SJCRH30 (cell line): ENCODE measurements at regions not wholly inside any gene's neighbourhood (a gene's known extent, or its start where the extent isn't known, plus 50 kb on each side); places are given as distances from the start of the nearest gene placed in this dataset.

Experiments
- DNase-seq, 2 experiments: peaks; one replicate each; pipeline ENCODE4 v3.0.0-alpha.2; 2015 to 2020
- H3K27ac ChIP-seq: fragments of 250-450 bp; sonication (Bioruptor Pico); 2 replicates; pipeline ENCODE4 v1.5.1; 2020; ENCODE audit warnings: mild to moderate bottlenecking, moderate library complexity
- H3K27me3 ChIP-seq: fragments of 250-450 bp; sonication (Bioruptor Pico); 2 replicates; pipeline ENCODE4 v1.5.1; 2020; ENCODE audit warnings: mild to moderate bottlenecking, moderate library complexity
- H3K36me3 ChIP-seq: fragments of 250-450 bp; sonication (Bioruptor Pico); 2 replicates; pipeline ENCODE4 v1.5.1; 2020; ENCODE audit warnings: mild to moderate bottlenecking, moderate library complexity
- H3K4me1 ChIP-seq: fragments of 250-450 bp; sonication (Bioruptor Pico); 2 replicates; pipeline ENCODE4 v1.5.1; 2020; ENCODE audit warnings: mild to moderate bottlenecking, moderate library complexity
- H3K4me3 ChIP-seq: fragments of 250-450 bp; sonication (Bioruptor Pico); 2 replicates; pipeline ENCODE4 v1.5.1; 2020; ENCODE audit warnings: mild to moderate bottlenecking, moderate library complexity
- H3K9me3 ChIP-seq: fragments of 250-450 bp; sonication (Bioruptor Pico); replicated peaks from 2 replicates; pipeline ENCODE4 v1.5.1; 2020; ENCODE audit warnings: mild to moderate bottlenecking, moderate library complexity

DNA sequence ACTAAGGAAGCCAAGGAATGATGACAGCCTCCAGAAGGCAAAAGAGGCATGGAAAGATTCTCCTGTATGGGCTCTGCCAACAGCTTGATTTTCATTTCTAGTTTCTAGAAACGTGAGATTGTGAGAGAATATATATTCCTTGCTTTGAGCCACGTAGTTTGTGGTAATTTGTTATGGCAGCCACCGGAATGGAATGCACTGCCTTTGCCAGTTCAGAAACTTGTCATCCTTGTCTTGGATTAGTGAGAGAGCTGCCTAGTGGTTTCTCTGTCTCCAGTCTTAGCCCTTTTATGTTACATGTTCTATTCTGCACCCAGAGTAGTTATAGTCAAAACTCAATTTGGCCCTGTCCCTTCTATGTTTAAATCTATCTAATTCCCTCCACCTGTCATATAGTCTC is 216.0 kb upstream of the PTGFR start:
- DNase-seq = no peak
- no peaks in the 10 kb centered on the region for H3K9me3 ChIP-seq
- no peak overlapping the region for H3K4me3 ChIP-seq
- peaks cover 3% of the 10 kb centered on the region; the same call in 1 of the 2 replicates for H3K4me1 ChIP-seq
- no peaks in the 10 kb centered on the region for H3K36me3 ChIP-seq
- H3K27me3 ChIP-seq = no peaks in the 10 kb centered on the region
- H3K27ac ChIP-seq = no peak overlapping the region

DNA sequence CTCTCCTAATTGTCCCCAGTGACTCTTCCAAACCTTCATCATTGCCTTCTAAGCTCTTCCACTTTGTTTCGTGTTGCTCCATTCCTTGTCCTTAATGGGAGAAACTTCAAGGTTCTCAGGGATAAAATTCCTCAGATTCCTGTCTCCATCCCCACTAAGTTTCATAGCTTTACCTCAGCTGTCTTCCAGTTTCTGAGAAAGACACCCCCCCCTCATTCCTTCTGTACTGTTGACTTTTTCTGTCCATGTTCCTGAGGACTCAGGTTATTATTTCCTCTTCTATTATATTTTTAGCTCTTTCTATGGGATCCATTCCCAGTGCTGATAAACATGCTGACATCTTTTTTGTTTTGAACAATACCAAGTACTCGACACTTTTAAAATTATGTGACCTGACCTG is 215.3 kb upstream of the PTGFR start:
- Histone ChIP-seq H3K36me3 (no peaks in the 10 kb centered on the region), H3K27ac (no peak overlapping the region), H3K4me1 (peaks cover 3% of the 10 kb centered on the region; the same call in 1 of the 2 replicates), H3K27me3 (no peaks in the 10 kb centered on the region), H3K4me3 (no peak overlapping the region), H3K9me3 (no peaks in the 10 kb centered on the region)
- no peak for DNase-seq

DNA sequence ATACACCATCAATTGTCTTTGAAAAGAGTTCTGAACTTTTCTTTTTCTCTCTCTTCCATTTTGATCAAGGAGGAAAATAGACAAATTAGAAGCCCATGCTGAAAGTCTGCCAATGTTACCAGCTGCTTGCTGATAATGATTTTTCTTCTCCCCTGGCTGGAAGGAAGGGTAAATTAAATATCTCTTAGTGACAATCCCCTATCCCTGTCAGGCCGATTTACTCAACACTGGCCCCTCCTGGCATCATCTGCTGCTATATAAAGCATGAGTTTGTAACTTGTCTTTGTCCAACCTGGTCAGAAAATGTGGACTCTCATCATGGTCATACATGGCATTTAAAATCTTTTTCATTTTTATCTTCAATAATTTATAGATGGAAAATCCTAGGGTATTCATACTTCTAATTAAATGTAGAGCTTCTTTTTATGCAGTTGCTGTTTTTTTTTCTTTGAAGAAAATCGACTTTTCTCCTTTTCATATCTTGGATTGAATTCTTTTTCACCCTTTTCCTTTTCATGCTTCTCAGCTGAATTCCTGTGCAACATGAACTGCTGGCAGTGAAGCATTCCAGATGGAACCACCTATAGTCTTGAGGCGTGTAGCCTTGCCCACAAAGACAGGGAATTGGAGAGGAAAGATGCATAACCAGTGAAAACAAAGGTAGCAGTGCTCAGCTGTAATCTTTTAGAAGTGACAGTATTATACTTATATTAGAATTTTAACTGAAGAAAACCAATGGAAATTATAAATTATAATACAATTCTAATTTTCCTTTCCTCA is 214.7 kb upstream of the PTGFR start:
- Histone ChIP-seq H3K4me3 (no peak overlapping the region), H3K9me3 (no peaks in the 10 kb centered on the region), H3K36me3 (no peaks in the 10 kb centered on the region), H3K27ac (no peak overlapping the region), H3K4me1 (peaks cover 3% of the 10 kb centered on the region; the same call in 1 of the 2 replicates), H3K27me3 (no peaks in the 10 kb centered on the region)
- DNase-seq = no peak

DNA sequence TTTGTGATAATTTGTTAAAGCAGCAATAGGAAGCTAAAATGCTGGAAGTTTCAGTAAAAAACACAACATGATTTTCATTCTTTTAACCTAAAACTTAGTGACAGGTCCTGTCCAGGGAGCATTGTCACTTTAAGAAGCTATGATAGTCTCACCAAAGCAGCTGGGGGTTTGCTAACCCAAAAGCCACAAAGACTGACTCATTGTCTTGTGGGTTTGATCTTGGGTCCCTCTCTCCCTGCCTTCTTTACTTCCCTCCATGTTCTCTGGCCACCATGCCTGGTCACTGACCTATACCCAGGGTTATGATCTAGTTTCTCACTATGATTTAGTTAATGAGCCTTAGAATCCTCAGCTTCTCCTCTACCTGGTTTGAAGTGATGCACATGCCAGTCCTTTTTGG is 213.5 kb upstream of the PTGFR start:
- DNase-seq = peak in 1 of 2 experiments; percentile 35
- H3K27me3 ChIP-seq = no peaks in the 10 kb centered on the region
- no peak overlapping the region for H3K27ac ChIP-seq
- H3K9me3 ChIP-seq = no peaks in the 10 kb centered on the region; the same call in 1 of the 2 replicates
- H3K4me1 ChIP-seq = peaks cover 3% of the 10 kb centered on the region; the same call in 1 of the 2 replicates
- H3K4me3 ChIP-seq = no peak overlapping the region
- H3K36me3 ChIP-seq = no peaks in the 10 kb centered on the region

DNA sequence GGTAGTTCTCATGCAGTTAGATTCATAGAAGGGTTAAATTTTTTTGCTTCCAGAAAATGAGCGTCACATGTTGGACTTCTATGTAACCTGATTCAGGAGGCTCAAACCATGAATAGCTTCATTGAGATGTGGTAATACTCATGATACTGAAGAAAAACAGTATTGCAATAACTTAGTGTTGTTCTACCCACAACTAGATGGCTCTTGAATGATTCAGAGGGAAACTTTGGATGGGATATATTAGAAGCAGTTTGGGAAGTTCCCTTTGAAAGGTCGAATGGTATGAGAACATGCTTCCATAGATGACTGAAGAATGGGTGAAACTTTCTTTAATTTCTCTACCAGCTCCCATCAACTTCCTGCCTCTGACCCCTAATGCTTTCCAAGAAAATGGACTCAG is 211.7 kb upstream of the PTGFR start:
- no peak overlapping the region for H3K4me3 ChIP-seq
- no peaks in the 10 kb centered on the region for H3K27me3 ChIP-seq
- DNase-seq = peak in 1 of 2 experiments; percentile 4
- H3K27ac ChIP-seq = no peak overlapping the region
- H3K9me3 ChIP-seq = no peaks in the 10 kb centered on the region; the same call in 1 of the 2 replicates
- H3K4me1 ChIP-seq = peaks cover 3% of the 10 kb centered on the region; the same call in 1 of the 2 replicates
- H3K36me3 ChIP-seq = no peaks in the 10 kb centered on the region

DNA sequence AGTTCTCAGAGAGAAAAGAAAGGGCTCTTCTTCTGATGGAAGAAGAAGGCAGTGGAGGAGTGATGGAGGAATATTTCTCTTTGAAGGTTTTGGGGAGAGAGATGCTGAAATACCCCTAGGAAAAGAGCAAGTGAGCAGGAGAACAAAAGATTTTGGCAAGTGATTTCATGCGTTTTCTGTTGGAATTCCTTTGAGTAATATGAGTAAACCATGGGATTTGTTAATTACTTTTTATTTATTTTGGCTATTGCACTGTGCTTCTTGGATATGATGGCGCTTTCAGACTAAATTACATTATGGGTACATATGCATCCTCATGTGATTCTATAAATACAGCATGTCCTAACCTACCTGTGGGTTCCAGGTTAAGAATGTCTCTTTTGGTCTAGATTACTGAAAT is 210.1 kb upstream of the PTGFR start:
- no peak for DNase-seq
- H3K27me3 ChIP-seq = no peaks in the 10 kb centered on the region

DNA sequence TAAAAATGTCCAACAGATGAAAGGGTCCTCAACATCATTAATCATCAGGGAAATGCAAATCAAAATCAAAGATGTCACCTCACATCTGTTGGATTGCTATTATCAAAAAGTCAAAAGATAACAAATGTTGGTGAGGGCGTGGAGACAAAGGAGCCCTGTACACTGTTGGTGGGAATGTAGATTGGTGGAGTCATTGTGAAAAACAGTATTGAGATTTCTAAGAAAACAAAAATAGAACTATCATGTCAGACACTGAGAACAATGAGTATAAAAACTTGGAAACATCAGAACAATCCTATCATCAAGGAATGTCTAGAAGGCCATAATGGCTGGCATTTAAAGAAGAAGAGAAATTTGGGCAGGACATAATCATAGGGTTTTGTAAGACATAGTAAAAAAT is 209.2 kb upstream of the PTGFR start:
- no peak for DNase-seq
- H3K27ac ChIP-seq = no peak overlapping the region

More for the DNA sequence above, 210.1 kb upstream of the PTGFR start:
- H3K4me3 ChIP-seq = no peak overlapping the region
- H3K27ac ChIP-seq = no peak overlapping the region
- no peaks in the 10 kb centered on the region; the same call in 1 of the 2 replicates for H3K9me3 ChIP-seq
- peaks cover 3% of the 10 kb centered on the region; the same call in 1 of the 2 replicates for H3K4me1 ChIP-seq
- H3K36me3 ChIP-seq = no peaks in the 10 kb centered on the region

DNA sequence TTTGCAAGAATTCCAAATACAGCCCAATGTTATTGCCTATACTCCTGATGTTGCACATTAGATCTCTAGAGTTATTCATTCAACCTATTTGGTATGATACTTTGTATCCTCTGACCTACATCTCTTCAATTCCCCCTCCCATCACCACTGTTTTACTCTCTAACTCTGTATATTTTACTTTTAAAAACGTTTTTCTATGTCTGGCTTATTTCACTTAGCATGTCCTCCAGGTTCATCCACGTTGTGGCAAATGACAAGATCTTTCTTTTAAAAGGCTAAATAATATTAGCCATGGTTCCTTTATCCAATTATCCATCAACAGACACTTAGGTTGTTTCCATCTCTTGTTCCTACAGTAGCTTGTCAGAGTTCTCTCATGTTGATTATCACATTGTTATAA is 207.1 kb upstream of the PTGFR start:
- Histone ChIP-seq H3K27ac (no peak overlapping the region), H3K4me1 (no peaks in the 10 kb centered on the region), H3K4me3 (no peak overlapping the region), H3K36me3 (no peaks in the 10 kb centered on the region), H3K27me3 (no peaks in the 10 kb centered on the region), H3K9me3 (no peaks in the 10 kb centered on the region; the same call in 1 of the 2 replicates)
- DNase-seq = no peak

More for the DNA sequence above, 209.2 kb upstream of the PTGFR start:
- no peak overlapping the region for H3K4me3 ChIP-seq
- H3K9me3 ChIP-seq = no peaks in the 10 kb centered on the region; the same call in 1 of the 2 replicates
- H3K36me3 ChIP-seq = no peaks in the 10 kb centered on the region
- H3K27me3 ChIP-seq = no peaks in the 10 kb centered on the region
- peaks cover 3% of the 10 kb centered on the region; the same call in 1 of the 2 replicates for H3K4me1 ChIP-seq

DNA sequence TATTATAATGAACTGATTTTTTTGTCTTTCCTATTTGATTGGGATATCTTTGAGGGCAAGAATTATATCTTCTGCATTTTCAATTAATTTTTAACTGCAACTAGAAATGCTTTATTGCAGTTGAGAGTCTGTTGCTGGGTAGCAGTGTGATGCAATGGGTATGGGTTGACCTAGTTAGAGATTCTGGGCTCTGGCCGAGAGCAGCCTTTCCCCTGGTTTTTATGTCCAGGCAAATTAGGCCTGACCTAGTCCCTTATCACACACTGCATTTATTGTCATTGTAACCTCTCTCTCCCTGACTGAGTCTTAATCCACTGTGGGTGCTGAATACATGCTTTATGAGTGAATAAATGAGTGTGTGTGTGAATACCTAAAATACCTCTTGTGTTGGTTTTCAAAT is 206.4 kb upstream of the PTGFR start:
- Histone ChIP-seq H3K27ac (no peak overlapping the region), H3K27me3 (no peaks in the 10 kb centered on the region), H3K4me1 (no peaks in the 10 kb centered on the region), H3K36me3 (no peaks in the 10 kb centered on the region), H3K4me3 (no peak overlapping the region), H3K9me3 (no peaks in the 10 kb centered on the region; the same call in 1 of the 2 replicates)
- no peak for DNase-seq

DNA sequence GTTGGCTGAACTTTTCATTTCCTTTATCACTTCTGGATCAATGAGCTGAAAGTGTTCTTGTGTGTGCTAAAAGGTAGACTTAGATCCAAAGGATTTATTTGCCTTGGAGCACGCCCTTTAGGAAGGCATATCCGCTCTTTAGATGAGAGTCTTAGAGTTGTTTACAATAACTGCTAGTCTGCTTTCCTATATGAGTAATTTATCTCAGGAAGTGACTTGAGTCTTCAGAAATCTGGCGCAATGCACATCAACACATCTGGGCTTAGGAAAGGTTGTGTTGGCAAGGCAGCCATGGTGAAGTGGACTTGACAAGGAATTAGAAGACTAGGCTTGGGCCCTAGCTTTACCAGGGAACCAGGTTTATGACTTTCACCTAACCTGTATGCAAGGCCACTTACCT is 204.1 kb upstream of the PTGFR start:
- DNase-seq = no peak
- H3K27me3 ChIP-seq = no peaks in the 10 kb centered on the region
- no peaks in the 10 kb centered on the region for H3K4me1 ChIP-seq
- H3K4me3 ChIP-seq = no peak overlapping the region
- H3K27ac ChIP-seq = no peak overlapping the region
- H3K9me3 ChIP-seq = no peaks in the 10 kb centered on the region
- no peaks in the 10 kb centered on the region for H3K36me3 ChIP-seq

DNA sequence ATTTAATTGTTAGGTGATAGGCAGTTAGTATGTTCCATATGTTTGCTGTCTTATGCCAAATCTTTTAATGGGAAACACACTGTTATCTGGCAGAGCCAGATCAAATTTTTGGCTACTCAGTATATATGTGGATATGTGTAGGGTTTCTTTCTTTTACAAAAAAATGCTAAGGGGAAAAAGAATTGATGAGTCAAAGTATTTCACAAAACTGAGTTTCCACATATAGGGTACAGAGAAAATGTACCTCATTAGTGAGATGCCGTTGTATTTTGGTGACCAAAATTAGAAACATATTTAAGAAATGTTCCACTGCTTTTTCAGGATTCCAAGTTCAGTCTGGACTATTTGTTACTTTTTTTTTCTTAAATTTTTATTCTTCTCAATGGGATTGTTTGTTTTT is 201.2 kb upstream of the PTGFR start:
- no peak for DNase-seq
- Histone ChIP-seq H3K27ac (no peak overlapping the region), H3K9me3 (no peaks in the 10 kb centered on the region), H3K36me3 (no peaks in the 10 kb centered on the region), H3K4me3 (no peak overlapping the region), H3K4me1 (no peaks in the 10 kb centered on the region), H3K27me3 (no peaks in the 10 kb centered on the region)

DNA sequence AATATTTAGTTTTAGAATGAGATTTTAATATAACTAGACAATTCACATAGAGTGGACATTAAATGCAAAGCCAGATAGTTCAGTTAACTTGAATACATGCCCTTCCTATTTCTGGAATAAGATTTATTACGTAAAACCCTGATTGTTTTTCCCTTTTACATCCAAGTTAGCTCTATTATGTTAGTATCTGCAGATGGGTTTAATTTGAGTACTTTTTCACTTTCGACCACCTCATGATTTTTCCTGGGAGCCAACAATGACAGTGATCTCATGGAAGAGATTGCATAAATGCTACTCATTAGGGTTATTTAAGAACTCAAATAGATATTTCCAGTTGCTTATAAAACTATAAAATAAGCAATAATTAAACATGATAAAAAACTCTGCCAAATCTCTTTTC is 199.4 kb upstream of the PTGFR start:
- DNase-seq = no peak
- H3K27ac ChIP-seq = no peak overlapping the region
- H3K4me3 ChIP-seq = no peak overlapping the region
- no peaks in the 10 kb centered on the region for H3K9me3 ChIP-seq
- no peaks in the 10 kb centered on the region for H3K36me3 ChIP-seq
- no peaks in the 10 kb centered on the region for H3K4me1 ChIP-seq
- no peaks in the 10 kb centered on the region for H3K27me3 ChIP-seq

DNA sequence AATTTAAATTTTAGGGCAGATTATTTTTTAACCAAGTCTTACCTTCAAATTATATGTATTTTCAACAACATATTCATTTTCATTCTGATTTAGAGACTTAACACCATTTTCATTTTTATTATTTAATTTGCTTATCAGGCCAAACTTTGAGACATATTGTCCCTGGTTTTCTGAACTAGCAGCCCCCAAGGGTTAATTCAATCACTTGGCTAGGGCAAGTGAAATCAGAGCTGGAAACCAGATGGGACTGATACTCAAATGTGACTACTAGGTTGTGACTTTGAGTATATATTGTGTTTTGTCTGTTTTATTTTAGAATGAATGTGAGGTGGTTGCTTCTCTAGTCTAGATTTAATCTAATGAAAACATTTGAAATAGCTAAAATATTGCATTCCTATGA is 198.9 kb upstream of the PTGFR start:
- Histone ChIP-seq H3K4me3 (no peak overlapping the region), H3K4me1 (no peaks in the 10 kb centered on the region), H3K27me3 (no peaks in the 10 kb centered on the region), H3K36me3 (no peaks in the 10 kb centered on the region), H3K9me3 (no peaks in the 10 kb centered on the region), H3K27ac (no peak overlapping the region)
- no peak for DNase-seq

DNA sequence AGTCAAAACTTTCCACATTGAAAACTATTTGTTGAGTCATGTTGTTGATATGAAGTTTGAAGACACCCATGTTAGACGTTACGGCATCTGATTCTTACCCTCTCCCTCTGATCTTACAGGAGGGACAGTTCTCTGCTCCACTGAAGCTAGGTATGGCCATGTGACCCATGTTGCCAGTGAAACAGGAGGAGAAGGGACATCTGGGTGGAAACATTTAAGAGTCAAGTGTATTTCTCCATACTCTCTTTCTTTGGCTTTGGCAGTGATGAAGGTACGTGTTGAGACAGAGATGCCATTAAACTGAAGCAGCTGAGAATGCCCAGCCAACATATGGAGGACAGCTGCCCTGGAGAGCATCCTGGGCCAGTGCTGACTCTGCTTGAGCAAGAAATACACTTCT is 198.4 kb upstream of the PTGFR start:
- Histone ChIP-seq H3K9me3 (no peaks in the 10 kb centered on the region), H3K4me3 (no peak overlapping the region), H3K27me3 (no peaks in the 10 kb centered on the region), H3K27ac (no peak overlapping the region), H3K4me1 (no peaks in the 10 kb centered on the region), H3K36me3 (no peaks in the 10 kb centered on the region)
- no peak for DNase-seq

DNA sequence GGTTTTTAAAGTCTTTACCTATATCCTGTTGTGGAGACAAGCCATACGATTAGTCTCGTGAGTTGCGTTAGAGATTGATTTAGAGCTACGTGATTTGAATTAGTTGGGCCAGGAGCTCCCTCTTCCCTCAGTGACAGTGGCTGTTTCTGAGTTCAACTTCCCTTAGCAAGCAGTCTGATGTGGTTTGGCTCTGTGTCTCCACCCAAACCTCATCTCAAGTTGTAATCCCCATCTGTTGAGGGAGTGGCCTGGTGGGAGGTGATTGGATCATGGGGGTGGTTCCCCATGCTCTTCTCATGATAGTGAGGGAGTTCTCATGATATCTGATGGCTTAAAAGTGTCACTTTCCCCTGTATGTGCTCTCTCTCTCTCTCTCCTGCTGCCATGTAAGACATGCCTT is 192.9 kb upstream of the PTGFR start:
- DNase-seq = no peak

DNA sequence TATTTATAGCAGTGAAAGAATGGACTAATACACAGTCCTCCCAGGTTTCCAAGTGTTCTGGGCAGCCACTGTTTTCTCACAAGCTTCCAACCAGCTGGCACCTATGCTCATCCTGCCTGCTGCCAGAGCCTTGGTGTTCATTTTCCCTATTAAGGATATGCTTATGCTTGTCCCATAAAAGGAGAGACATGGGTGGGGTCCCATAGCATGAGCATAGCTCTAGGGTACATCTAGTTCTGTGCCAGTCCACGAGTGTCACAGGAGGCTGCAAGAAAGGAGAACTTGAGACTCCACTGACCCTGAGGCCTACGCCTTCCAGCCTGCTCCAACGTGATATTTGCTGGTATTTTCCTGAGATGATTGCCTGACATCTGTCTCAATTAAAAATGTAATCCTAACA is 192.4 kb upstream of the PTGFR start:
- H3K9me3 ChIP-seq = no peaks in the 10 kb centered on the region
- H3K27ac ChIP-seq = no peak overlapping the region
- no peaks in the 10 kb centered on the region; the same call in 1 of the 2 replicates for H3K27me3 ChIP-seq
- DNase-seq = no peak
- H3K36me3 ChIP-seq = no peaks in the 10 kb centered on the region
- H3K4me1 ChIP-seq = no peaks in the 10 kb centered on the region
- H3K4me3 ChIP-seq = no peak overlapping the region

More for the DNA sequence above, 192.9 kb upstream of the PTGFR start:
- Histone ChIP-seq H3K4me3 (no peak overlapping the region), H3K27ac (no peak overlapping the region), H3K4me1 (no peaks in the 10 kb centered on the region), H3K9me3 (no peaks in the 10 kb centered on the region), H3K36me3 (no peaks in the 10 kb centered on the region), H3K27me3 (no peaks in the 10 kb centered on the region; the same call in 1 of the 2 replicates)
